ENCODE measurements at regions not wholly inside any gene's neighbourhood (a gene's known extent, or its start where the extent isn't known, plus 50 kb on each side); places are given as distances from the start of the nearest gene placed in this dataset.

GRCh38 chr16:85979605-85980004, 80.6 kb downstream of the IRF8 start:
- no peak overlapping the region for H3K4me3 Mint-ChIP-seq
- no peak for DNase-seq
- H3K27ac Mint-ChIP-seq = no peak overlapping the region
- peaks cover 16% of the 10 kb centered on the region for H3K4me1 Mint-ChIP-seq
- peaks cover 3% of the 10 kb centered on the region for H3K9me3 Mint-ChIP-seq
- H3K27me3 Mint-ChIP-seq (ENCODE audit: low read depth, poor library complexity) = peaks cover 42% of the 10 kb centered on the region
- no peak for TF ChIP-seq CTCF (IDR thresholded peaks at IDR 0.05)
- H3K36me3 Mint-ChIP-seq (ENCODE audit: low read depth) = no peaks in the 10 kb centered on the region

GRCh38 chr16:85980686-85981085, 81.7 kb downstream of the IRF8 start:
- no peaks in the 10 kb centered on the region for H3K9me3 Mint-ChIP-seq
- no peak overlapping the region for H3K4me3 Mint-ChIP-seq
- no peak for DNase-seq
- no peaks in the 10 kb centered on the region for H3K36me3 Mint-ChIP-seq (ENCODE audit: low read depth)
- H3K27me3 Mint-ChIP-seq (ENCODE audit: low read depth, poor library complexity) = peaks cover 43% of the 10 kb centered on the region
- H3K27ac Mint-ChIP-seq = no peak overlapping the region
- no peak for TF ChIP-seq CTCF (IDR thresholded peaks at IDR 0.05)
- H3K4me1 Mint-ChIP-seq = peaks cover 19% of the 10 kb centered on the region

- TF ChIP-seq CTCF (IDR thresholded peaks at IDR 0.05) = no peak
- H3K27ac Mint-ChIP-seq = no peak overlapping the region
- no peaks in the 10 kb centered on the region for H3K36me3 Mint-ChIP-seq (ENCODE audit: low read depth)
- no peaks in the 10 kb centered on the region for H3K9me3 Mint-ChIP-seq
- H3K4me1 Mint-ChIP-seq = peaks cover 19% of the 10 kb centered on the region
- H3K4me3 Mint-ChIP-seq = no peak overlapping the region
- peaks cover 42% of the 10 kb centered on the region for H3K27me3 Mint-ChIP-seq (ENCODE audit: low read depth, poor library complexity)
- DNase-seq = no peak
Measured at GRCh38 chr16:85981826-85982562, 83.0 kb downstream of the IRF8 start.

- H3K36me3 Mint-ChIP-seq (ENCODE audit: low read depth) = no peaks in the 10 kb centered on the region
- no peaks in the 10 kb centered on the region for H3K9me3 Mint-ChIP-seq
- no peak for TF ChIP-seq CTCF (IDR thresholded peaks at IDR 0.05)
- no peak for DNase-seq
- no peak overlapping the region for H3K27ac Mint-ChIP-seq
- H3K27me3 Mint-ChIP-seq (ENCODE audit: low read depth, poor library complexity) = peaks cover 39% of the 10 kb centered on the region
- no peak overlapping the region for H3K4me3 Mint-ChIP-seq
- peaks cover 19% of the 10 kb centered on the region for H3K4me1 Mint-ChIP-seq
Measured at GRCh38 chr16:85982563-85982939, 83.6 kb downstream of the IRF8 start.

- H3K4me1 Mint-ChIP-seq = peaks cover 19% of the 10 kb centered on the region
- no peak for TF ChIP-seq CTCF (IDR thresholded peaks at IDR 0.05)
- DNase-seq = no peak
- H3K4me3 Mint-ChIP-seq = no peak overlapping the region
- H3K27me3 Mint-ChIP-seq (ENCODE audit: low read depth, poor library complexity) = peaks cover 38% of the 10 kb centered on the region
- H3K36me3 Mint-ChIP-seq (ENCODE audit: low read depth) = no peaks in the 10 kb centered on the region
- no peak overlapping the region for H3K27ac Mint-ChIP-seq
- H3K9me3 Mint-ChIP-seq = no peaks in the 10 kb centered on the region
Measured at GRCh38 chr16:85983064-85983463, 84.1 kb downstream of the IRF8 start.

- TF ChIP-seq CTCF (IDR thresholded peaks at IDR 0.05) = no peak
- no peaks in the 10 kb centered on the region for H3K36me3 Mint-ChIP-seq (ENCODE audit: low read depth)
- H3K27me3 Mint-ChIP-seq (ENCODE audit: low read depth, poor library complexity) = peaks cover 36% of the 10 kb centered on the region
- no peaks in the 10 kb centered on the region for H3K9me3 Mint-ChIP-seq
- H3K4me3 Mint-ChIP-seq = no peak overlapping the region
- no peak overlapping the region for H3K27ac Mint-ChIP-seq
- peaks cover 26% of the 10 kb centered on the region for H3K4me1 Mint-ChIP-seq
- no peak for DNase-seq
Measured at GRCh38 chr16:85983606-85984230, 84.8 kb downstream of the IRF8 start.

Measured in nephron progenitor cell (in vitro differentiated cells).